GM10266 (cell line): ENCODE measurements at regions not wholly inside any gene's neighbourhood (a gene's known extent, or its start where the extent isn't known, plus 50 kb on each side); places are given as distances from the start of the nearest gene placed in this dataset.

Source experiments
- DNase-seq: peaks from one replicate; pipeline ENCODE4 v3.0.0; 2012; ENCODE audit errors: extremely low spot score
- CTCF ChIP-seq: IDR thresholded peaks from 2 replicates; pipeline ENCODE4 v1.5.1; 2012; ENCODE audit warnings: mild to moderate bottlenecking, low read depth; ENCODE audit not compliant: control insufficient read depth, insufficient read depth; ENCODE audit errors: missing control alignments

GRCh38 chr6:170086639-170087420, 204.0 kb downstream of the DLL1 start:
- no peak for DNase-seq
- no peak for TF ChIP-seq CTCF

- TF ChIP-seq CTCF, result no peak
- no peak for DNase-seq
Measured at GRCh38 chr6:170085475-170086401, 205.1 kb downstream of the DLL1 start.

- DNase-seq, result no peak
- TF ChIP-seq CTCF, result no peak
Measured at GRCh38 chr6:170084166-170084730, 206.6 kb downstream of the DLL1 start.

GRCh38 chr6:170083236-170084051, 207.4 kb downstream of the DLL1 start:
- no peak for DNase-seq
- no peak for TF ChIP-seq CTCF

GRCh38 chr6:170082531-170083187, 208.2 kb downstream of the DLL1 start:
- no peak for TF ChIP-seq CTCF

GRCh38 chr6:170082067-170082466, 208.8 kb downstream of the DLL1 start:
- no peak for DNase-seq
- no peak for TF ChIP-seq CTCF

More at GRCh38 chr6:170082531-170083187, 208.2 kb downstream of the DLL1 start:
- DNase-seq, result no peak
